ENCODE measurements at regions not wholly inside any gene's neighbourhood (a gene's known extent, or its start where the extent isn't known, plus 50 kb on each side); places are given as distances from the start of the nearest gene placed in this dataset.

DNA sequence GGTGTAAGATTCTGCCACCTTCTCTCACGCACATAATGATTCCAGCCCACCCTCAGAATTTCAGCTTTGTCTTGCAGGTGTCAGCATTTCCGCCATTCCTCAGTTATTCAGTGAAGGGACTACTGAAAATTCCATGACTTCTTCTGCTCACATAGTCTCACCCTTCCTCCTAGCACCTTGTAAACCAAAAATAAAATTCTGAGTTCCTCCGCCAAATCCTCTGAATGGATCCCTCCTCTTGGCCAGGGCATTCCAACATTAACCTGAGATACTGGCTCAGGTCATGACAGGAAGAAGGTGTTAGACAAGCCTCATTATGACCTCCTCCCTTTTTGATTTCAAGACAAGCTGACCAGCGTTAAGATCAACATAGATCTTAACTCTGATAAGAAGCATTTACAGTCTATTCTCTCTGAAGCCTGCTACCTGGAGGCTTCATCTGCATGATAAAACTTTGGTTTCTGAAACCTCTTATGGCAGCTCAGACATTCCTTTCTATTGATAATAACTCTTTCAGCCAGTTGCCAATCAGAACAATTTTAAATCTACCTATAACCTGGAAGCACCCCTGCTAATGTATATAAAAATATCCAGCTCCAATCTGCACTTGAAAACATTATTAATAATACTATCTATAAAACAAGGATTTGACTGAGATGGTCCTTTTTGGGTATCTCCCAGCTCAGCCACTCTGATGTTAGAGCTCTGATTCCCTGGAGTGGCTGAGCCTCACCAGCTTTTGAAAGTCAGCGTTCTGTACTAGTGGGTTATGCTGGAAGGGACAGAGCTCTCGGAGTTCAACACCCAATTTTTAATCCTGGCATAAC, 136.4 kb upstream of the APCDD1 start:
- TF ChIP-seq, protein P1, sequence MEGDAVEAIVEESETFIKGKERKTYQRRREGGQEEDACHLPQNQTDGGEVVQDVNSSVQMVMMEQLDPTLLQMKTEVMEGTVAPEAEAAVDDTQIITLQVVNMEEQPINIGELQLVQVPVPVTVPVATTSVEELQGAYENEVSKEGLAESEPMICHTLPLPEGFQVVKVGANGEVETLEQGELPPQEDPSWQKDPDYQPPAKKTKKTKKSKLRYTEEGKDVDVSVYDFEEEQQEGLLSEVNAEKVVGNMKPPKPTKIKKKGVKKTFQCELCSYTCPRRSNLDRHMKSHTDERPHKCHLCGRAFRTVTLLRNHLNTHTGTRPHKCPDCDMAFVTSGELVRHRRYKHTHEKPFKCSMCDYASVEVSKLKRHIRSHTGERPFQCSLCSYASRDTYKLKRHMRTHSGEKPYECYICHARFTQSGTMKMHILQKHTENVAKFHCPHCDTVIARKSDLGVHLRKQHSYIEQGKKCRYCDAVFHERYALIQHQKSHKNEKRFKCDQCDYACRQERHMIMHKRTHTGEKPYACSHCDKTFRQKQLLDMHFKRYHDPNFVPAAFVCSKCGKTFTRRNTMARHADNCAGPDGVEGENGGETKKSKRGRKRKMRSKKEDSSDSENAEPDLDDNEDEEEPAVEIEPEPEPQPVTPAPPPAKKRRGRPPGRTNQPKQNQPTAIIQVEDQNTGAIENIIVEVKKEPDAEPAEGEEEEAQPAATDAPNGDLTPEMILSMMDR (IDR thresholded peaks at IDR 0.05): no peak
- no peak for TF ChIP-seq EP300 (IDR thresholded peaks at IDR 0.05; ENCODE audit: low read depth)
